ENCODE measurements at regions not wholly inside any gene's neighbourhood (a gene's known extent, or its start where the extent isn't known, plus 50 kb on each side); places are given as distances from the start of the nearest gene placed in this dataset.

DNA sequence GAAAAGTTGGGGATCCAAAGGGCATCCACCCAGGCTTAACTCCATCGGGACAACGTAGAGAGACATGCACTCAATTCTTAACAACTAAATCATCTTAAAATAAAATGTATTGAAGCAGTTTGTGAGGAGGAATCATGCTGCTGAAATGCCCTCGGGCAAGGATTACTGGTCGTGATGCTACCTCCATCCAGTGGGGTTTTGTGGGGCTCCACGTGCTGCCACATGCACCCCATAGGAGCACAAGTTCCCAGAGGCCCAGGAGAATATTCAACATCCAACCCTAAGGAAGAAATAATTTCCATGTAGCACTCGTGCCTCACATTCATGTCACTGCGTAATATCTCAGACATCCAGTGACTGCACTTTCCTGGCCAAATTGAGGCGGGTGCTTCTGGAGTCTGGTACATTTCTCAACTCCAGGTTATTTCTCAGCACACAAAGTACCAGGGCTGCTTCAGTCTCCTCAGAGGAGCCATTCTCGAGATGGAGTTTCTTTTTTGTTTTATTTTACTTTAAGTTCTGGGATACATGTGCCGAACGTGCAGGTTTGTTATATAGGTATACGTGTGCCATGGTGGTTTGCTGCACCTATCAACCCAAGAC, 429.8 kb downstream of the FOXO1 start:
- TF ChIP-seq, protein P1, sequence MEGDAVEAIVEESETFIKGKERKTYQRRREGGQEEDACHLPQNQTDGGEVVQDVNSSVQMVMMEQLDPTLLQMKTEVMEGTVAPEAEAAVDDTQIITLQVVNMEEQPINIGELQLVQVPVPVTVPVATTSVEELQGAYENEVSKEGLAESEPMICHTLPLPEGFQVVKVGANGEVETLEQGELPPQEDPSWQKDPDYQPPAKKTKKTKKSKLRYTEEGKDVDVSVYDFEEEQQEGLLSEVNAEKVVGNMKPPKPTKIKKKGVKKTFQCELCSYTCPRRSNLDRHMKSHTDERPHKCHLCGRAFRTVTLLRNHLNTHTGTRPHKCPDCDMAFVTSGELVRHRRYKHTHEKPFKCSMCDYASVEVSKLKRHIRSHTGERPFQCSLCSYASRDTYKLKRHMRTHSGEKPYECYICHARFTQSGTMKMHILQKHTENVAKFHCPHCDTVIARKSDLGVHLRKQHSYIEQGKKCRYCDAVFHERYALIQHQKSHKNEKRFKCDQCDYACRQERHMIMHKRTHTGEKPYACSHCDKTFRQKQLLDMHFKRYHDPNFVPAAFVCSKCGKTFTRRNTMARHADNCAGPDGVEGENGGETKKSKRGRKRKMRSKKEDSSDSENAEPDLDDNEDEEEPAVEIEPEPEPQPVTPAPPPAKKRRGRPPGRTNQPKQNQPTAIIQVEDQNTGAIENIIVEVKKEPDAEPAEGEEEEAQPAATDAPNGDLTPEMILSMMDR (IDR thresholded peaks at IDR 0.05) = no peak
- TF ChIP-seq EP300 (IDR thresholded peaks at IDR 0.05) = peak; percentile 93
